Activated naive CD8-positive, alpha-beta T cell treated with anti-CD3 and anti-CD28 coated beads, Interleukin-2, amount 10 ng/mL, durations not matched to agents 7 days and 5 days (primary cell): ENCODE measurements at regions not wholly inside any gene's neighbourhood (a gene's known extent, or its start where the extent isn't known, plus 50 kb on each side); places are given as distances from the start of the nearest gene placed in this dataset.
"Not testable (repeated sequence)": the region's sequence is repeated elsewhere in the genome, so short reads cannot be mapped to it uniquely, and the experiment has no call there.

ENCODE experiments used
- ATAC-seq: fragments of 150-1000 bp; cut with Tn5 transposase; one replicate; pipeline ENCODE4 v1.10.0; 2021; ENCODE audit warnings: low read depth, moderate library complexity
- POLR2A ChIA-PET: fragments of 350-600 bp; sonication (Branson Sonifier 250); formaldehyde crosslinking; loops from one replicate; lab custom pipeline; 2021; ENCODE audit warnings: antibody characterized with exemption; lab: Charles Lee
- DNase-seq: peaks from one replicate; pipeline ENCODE4 v3.0.0; 2021
- H3K27ac Mint-ChIP-seq: one replicate; pipeline ENCODE4 v1.8.0; 2022; ENCODE audit warnings: mild to moderate bottlenecking, mixed read lengths
- H3K27me3 Mint-ChIP-seq: one replicate; pipeline ENCODE4 v1.8.0; 2022; ENCODE audit warnings: mild to moderate bottlenecking, moderate library complexity, mixed read lengths
- H3K36me3 Mint-ChIP-seq: one replicate; pipeline ENCODE4 v1.8.0; 2021; ENCODE audit warnings: mild to moderate bottlenecking, mixed read lengths
- H3K4me1 Mint-ChIP-seq: one replicate; pipeline ENCODE4 v1.8.0; 2021; ENCODE audit warnings: mixed read lengths
- H3K4me3 Mint-ChIP-seq: one replicate; pipeline ENCODE4 v1.8.0; 2022; ENCODE audit warnings: mild to moderate bottlenecking, moderate library complexity, mixed read lengths
- H3K9me3 Mint-ChIP-seq: one replicate; pipeline ENCODE4 v1.8.0; 2021; ENCODE audit warnings: mixed read lengths

DNA sequence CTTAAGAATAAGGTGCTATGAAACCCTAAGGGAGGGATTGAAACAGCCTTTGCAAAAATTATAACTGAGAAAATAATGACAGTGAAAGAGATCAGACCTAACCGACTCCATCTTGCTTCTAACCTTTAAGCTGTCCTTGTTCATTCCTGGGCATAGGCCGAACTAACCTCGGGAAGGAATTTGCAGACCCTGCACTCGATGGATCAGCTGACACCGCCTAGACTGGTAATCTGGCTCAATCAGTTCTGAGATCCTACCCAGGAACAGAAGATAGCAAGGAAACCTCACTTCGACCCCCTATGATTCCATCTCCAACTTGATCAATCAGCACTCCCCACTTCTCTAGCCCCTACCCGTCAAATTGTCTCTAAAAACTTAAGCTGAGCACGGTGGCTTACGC, 66.6 kb upstream of the GOLGA6L6 start:
- H3K36me3 Mint-ChIP-seq, POLR2A ChIA-PET: not testable (repeated sequence)

DNA sequence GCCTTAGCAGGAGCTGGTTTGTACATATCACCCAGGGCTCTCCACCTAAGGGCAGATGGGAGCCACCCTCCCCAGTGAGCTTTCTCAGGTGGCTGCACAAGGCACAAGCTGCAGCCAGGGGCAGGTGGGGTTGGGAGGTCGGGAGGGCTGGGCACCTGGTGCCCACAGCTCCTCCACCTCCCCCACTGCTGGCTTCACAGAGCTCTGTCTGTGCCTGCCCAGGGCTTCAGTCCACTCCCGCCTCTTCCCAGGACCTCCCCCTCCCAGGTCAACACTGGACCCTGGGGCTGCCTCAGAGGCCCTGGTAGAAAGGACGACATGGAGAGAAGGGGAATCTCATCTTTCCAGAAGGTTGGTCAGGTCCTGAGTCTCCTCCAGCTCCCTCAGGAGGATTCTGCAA, 55.6 kb upstream of the GOLGA6L6 start:
- POLR2A ChIA-PET, H3K4me3 Mint-ChIP-seq, H3K27me3 Mint-ChIP-seq, H3K27ac Mint-ChIP-seq, DNase-seq, H3K36me3 Mint-ChIP-seq, H3K4me1 Mint-ChIP-seq, H3K9me3 Mint-ChIP-seq, ATAC-seq: not testable (repeated sequence)

More for the DNA sequence above, 66.6 kb upstream of the GOLGA6L6 start:
- H3K4me3 Mint-ChIP-seq, DNase-seq, H3K9me3 Mint-ChIP-seq, ATAC-seq, H3K27me3 Mint-ChIP-seq, H3K4me1 Mint-ChIP-seq, H3K27ac Mint-ChIP-seq: not testable (repeated sequence)

DNA sequence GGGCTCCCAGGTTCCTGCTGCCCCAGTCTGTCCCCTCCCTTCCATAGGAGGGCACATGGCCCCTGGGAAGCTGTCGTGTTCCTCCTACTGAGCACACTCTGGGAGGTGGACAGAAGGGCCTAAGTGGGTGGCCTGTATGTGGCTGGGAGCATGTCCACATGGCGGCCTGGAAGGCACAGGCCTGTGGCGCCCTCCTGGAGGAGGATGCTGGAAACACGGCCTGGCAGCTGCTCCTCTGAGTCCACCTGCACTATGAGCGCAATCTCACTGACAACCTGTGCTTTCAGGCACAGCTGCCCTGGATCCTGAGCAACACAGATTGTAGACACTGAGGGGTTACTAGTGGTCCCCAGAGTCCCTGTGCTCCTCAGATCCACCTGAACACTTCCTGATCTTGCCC, 52.6 kb upstream of the GOLGA6L6 start:
- DNase-seq, H3K36me3 Mint-ChIP-seq, POLR2A ChIA-PET, ATAC-seq, H3K27me3 Mint-ChIP-seq, H3K27ac Mint-ChIP-seq, H3K4me1 Mint-ChIP-seq, H3K4me3 Mint-ChIP-seq, H3K9me3 Mint-ChIP-seq: not testable (repeated sequence)

GRCh38 chr15:20591936-20592335, 50.3 kb upstream of the GOLGA6L6 start:
- H3K4me3 Mint-ChIP-seq, ATAC-seq, H3K27ac Mint-ChIP-seq, DNase-seq, H3K9me3 Mint-ChIP-seq, POLR2A ChIA-PET, H3K36me3 Mint-ChIP-seq, H3K27me3 Mint-ChIP-seq, H3K4me1 Mint-ChIP-seq: not testable (repeated sequence)
